Head of caudate nucleus (tissue), 42 donors: ENCODE measurements at regions not wholly inside any gene's neighbourhood (a gene's known extent, or its start where the extent isn't known, plus 50 kb on each side); places are given as distances from the start of the nearest gene placed in this dataset.
A peak's percentile ranks its signal among the peaks of the same experiment; 100 is the strongest.

Experiments used
- DNase-seq, 42 donors: peaks; one replicate each; pipeline versions ENCODE4 v3.0.0 to v3.0.0-alpha.2; 2020 to 2021; ENCODE audit warnings: mixed read lengths in 7 of 42
- intact Hi-C: fragments of 100-400 bp; cut with DNase I; formaldehyde crosslinking; loops from one replicate; pipeline ENCODE4 v1.15.0; 2022

- DNase-seq, result peak in 1 of 42 donors; percentile 41
- intact Hi-C loops, result no loop called here
Measured at GRCh38 chr14:50047274-50047676, 69.1 kb downstream of the VCPKMT start.

GRCh38 chr14:50049093-50049492 lies 67.3 kb downstream of the VCPKMT start:
- intact Hi-C loops, result no loop called here

GRCh38 chr14:50049703-50050570 lies 66.4 kb downstream of the VCPKMT start:
- DNase-seq, result no peak
- intact Hi-C loops, result loop anchor here (10.0 kb wide), 1 partner anchor 85 kb away; no protein-coding TSS in a partner anchor

More at GRCh38 chr14:50049093-50049492, 67.3 kb downstream of the VCPKMT start:
- DNase-seq, result no peak

- DNase-seq, result no peak
- intact Hi-C loops, result loop anchor here (10.0 kb wide), 1 partner anchor 86 kb away; no protein-coding TSS in a partner anchor
Measured at GRCh38 chr14:50051106-50051505, 65.3 kb downstream of the VCPKMT start.

GRCh38 chr14:50051706-50052105 lies 64.7 kb downstream of the VCPKMT start:
- intact Hi-C loops, result loop anchor here (10.0 kb wide), 1 partner anchor 87 kb away; no protein-coding TSS in a partner anchor
- DNase-seq, result no peak

GRCh38 chr14:50052517-50052916 lies 63.9 kb downstream of the VCPKMT start:
- intact Hi-C loops, result loop anchor here (10.0 kb wide), 1 partner anchor 88 kb away; no protein-coding TSS in a partner anchor
- no peak for DNase-seq

GRCh38 chr14:50053935-50054334 lies 62.4 kb downstream of the VCPKMT start:
- DNase-seq, result no peak
- intact Hi-C loops, result loop anchor here (10.0 kb wide), 1 partner anchor 89 kb away; no protein-coding TSS in a partner anchor

- intact Hi-C loops, result loop anchor here (10.0 kb wide), 1 partner anchor 91 kb away; no protein-coding TSS in a partner anchor
- peak in 1 of 42 donors; percentile 41 for DNase-seq
Measured at GRCh38 chr14:50055461-50056228, 60.7 kb downstream of the VCPKMT start.

- peak in 2 of 42 donors; percentile 33 to 36 for DNase-seq
- intact Hi-C loops, result loop anchor here (10.0 kb wide), 1 partner anchor 92 kb away; no protein-coding TSS in a partner anchor
Measured at GRCh38 chr14:50056435-50056834, 59.9 kb downstream of the VCPKMT start.

- no peak for DNase-seq
- intact Hi-C loops, result loop anchor here (10.0 kb wide), 1 partner anchor 93 kb away; no protein-coding TSS in a partner anchor
Measured at GRCh38 chr14:50057331-50057730, 59.0 kb downstream of the VCPKMT start.

- peak in 1 of 42 donors; percentile 3 for DNase-seq
- intact Hi-C loops, result loop anchor here (10.0 kb wide), 1 partner anchor 93 kb away; no protein-coding TSS in a partner anchor
Measured at GRCh38 chr14:50058113-50058512, 58.3 kb downstream of the VCPKMT start.
